HG03457 (cell line): ENCODE measurements at regions not wholly inside any gene's neighbourhood (a gene's known extent, or its start where the extent isn't known, plus 50 kb on each side); places are given as distances from the start of the nearest gene placed in this dataset.
"Not testable (repeated sequence)": the region's sequence is repeated elsewhere in the genome, so short reads cannot be mapped to it uniquely, and the experiment has no call there.

Source experiments
- ATAC-seq: cut with Tn5 transposase; IDR thresholded peaks from one replicate; pipeline ENCODE4 v1.9.1; 2021; ENCODE audit warnings: moderate number of reproducible peaks; ENCODE audit not compliant: unreplicated experiment

DNA sequence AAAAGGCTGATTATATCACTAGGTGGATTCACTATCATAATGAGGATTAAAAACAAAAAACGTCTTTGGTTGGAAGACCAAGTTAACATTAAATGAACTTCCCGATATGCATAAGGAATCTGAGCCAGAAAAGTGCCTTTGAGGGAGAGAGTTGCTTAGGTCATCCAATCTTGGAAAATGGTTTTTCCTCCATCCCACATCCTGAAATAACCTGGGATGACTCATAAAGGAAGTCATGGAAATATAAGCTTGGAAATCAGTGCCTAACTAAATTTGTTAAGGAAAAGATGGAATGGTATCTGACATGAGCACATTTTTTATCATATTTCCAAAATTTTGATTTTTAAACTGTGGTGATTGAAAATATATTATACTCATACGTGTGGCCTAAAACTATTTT lies 66.0 kb downstream of the KBTBD8 start:
- ATAC-seq, result no peak

DNA sequence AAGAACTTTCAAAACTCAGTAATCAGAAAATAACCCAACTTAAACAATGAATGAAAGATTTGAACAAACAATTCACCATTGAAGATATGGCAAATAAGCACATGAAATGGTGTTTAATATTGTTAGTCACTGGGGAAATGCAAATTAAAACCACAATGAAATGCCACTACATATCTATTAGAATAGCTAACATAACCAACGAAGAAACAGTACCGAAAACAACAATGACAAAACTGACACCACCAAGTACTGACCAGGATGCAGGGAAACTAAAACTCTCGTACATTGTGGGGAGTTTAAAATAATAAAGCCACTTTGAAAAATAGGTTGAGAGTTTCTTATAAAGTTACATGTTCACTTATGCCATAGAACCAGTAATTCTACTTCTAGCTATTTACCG lies 69.1 kb downstream of the KBTBD8 start:
- ATAC-seq, result peak; percentile 54

DNA sequence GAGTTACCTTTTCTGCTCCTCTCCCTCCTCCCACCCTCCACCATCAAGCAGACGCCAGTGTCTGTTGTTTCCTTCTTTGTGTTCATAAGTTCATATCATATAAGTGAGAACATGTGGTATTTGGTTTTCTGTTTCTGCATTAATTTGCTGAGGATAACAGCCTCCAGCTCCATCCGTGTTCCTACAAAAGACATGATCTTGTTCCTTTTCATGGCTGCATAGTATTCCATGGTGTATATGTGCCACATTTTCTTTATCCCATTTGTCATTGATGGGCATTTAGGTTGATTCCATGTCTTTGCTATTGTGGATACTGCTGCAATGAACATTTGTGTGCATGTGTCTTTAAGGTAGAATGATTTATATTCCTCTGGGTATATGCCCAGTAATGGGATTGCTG lies 74.5 kb downstream of the KBTBD8 start:
- not testable (repeated sequence) for ATAC-seq

DNA sequence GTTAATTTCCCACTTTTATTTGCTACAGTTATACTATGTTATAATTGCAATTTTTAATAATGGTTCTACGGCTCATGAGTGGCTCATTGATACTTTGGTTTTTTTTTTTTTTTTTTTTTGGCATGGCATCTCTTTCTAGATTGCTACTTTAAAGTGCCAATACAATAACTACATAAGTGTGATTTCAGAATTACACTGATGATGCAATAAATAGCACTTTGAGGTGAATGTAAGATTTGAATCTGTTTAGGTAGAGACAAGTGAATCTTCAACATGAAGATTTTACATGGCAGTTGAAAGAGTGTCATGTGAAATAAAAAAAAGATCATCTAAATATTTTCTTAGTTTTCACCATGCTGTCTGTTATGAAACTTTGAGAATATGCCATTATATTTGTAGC lies 75.7 kb downstream of the KBTBD8 start:
- ATAC-seq, result no peak

DNA sequence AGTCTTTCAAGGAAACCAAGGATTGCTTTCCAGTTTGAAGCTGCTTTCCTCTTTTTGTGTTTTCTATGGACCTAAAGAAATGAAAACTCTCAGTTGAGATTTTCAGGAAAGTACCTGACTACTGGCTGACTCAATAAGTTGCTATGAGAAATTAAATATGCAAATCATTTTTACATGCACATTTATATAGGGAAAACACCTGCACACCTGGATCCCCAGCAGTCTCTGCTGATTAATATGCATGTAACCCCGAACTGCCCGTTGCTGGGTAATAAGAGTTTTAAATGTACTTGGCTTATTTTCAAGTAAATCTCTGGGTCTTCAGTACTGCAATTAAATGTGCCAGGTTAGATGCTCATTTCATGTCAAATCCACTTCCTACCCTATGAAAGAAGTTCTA lies 77.2 kb downstream of the KBTBD8 start:
- ATAC-seq, result no peak

DNA sequence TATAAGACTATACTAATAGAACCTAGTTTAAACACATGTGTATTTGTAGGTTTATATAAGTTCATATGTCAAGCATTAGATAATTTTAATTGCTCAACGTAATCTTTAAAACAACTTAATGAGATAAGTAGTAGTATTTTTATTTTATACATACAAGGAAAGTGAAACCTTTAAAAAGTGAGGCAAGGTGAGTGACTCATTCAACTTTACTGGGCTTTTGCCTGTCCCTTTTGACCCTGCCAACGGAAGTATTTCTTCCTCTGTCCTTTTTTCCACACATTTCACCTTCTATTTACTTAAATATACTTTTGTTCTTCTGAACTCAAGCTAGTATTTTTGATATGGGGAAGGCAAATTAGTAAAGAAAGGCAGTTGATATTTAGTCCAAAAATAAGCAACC lies 78.5 kb downstream of the KBTBD8 start:
- no peak for ATAC-seq

DNA sequence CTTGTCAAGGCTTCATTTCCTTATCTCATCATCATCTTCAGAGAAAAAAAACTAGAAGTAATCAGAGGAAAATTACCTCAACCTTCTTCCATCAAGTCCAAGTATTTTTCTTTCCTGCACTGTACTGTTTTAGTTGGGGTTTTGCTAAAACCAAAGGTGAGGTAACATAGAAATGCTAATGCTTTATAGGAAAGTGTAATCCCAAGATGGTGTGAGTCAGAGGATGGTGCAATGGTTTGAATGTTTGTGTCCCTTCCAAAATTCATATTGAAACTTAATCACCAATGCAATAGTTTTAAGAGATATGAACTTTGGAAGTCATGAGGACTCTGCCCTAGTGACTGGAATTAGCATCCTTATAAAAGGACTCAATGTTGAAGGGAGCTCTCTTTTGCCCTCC lies 79.5 kb downstream of the KBTBD8 start:
- no peak for ATAC-seq

DNA sequence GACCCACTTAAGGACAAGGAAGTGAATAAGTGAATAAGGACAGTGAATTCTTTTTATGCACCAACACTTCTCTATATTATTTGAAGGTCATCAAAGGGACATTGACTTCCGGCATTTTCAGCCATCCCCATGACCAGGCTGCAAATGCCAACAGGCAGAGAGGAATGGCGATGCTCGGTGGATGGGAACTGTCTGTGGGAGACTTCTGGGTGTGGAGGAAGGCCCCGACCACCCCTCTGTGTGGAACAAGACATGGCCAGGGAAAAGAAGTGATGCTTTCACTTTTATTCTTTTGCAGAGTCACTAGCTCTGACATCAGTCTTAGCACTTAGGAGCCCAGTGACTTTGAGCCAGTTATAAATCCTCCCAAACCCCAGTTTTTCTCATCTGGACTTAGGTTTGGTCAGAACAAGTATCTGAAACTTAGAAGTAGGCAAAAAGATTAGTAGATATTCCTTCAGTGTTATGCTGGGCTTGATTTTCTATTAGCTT lies 84.5 kb downstream of the KBTBD8 start:
- no peak for ATAC-seq

DNA sequence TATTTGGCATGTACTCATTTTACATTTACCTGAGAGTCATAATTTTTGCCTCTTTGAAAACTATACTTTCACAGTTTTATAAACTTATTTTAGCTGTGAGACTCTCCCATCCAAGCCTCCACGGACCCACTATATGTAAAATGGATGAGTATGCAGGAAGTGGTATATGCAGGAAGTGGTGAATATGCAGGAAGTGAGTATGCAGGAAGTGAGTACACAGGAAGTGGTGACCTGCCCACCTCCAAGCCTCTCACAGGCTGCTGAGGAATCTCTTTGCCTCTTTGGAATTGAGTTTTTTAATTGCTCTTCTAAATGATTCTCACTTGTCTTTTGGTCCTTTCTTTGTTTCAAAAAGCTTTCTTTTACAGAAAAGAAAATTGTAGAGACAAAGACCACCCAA lies 85.2 kb downstream of the KBTBD8 start:
- no peak for ATAC-seq

DNA sequence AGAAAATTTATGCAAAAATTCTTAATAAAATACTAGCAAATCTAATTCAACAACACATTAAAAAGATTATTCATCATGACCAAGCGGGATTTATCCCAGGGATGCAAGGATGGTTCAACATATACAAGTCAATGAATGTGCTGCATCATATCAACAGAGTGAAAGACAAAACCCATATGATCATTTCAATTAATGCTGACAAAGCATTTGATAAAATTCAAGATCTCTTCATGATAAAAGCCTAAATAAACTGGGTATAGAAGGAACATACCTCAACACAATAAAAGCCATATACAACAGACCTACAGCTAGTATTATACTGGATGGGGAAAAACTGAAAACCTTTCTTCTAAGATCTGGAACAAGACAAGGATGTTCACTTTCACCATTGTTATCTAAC lies 89.7 kb downstream of the KBTBD8 start:
- no peak for ATAC-seq

DNA sequence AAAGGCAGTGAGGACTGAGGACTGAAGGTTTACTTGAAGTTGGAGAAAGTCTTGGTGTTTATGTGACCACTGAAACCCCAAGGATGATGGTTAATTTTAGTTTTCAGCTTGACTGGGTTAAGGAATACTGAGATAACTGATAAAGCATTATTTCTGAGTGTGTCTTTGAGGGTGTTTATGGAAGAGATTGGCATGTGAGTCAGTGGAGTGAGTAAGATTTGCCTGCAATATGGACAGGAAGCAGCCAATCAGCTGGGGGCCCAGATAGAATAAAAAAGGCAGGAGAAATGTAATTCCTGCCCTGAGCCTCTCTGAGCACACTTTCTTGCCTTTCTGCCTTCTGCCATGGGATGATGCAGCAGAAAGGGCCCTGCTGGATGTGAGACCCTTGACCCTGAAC lies 92.4 kb downstream of the KBTBD8 start:
- no peak for ATAC-seq

DNA sequence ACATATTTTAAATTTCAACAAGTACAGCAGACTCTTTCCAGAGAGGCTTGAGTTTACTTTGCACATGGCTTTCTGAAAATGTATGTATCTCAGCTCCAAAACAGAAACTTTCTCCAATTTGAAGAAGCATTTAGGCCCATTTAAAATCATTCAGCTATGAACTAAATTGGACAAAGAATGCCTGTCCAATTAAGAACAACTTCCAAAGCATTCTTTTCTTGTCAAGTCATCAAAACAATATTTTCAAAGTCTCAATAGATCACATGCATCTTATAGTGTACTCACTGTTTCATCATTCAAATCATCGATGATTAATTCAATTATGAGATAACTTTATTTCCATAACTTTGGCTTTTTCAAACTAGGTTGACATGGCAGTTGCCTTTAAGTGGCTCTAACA lies 95.2 kb downstream of the KBTBD8 start:
- ATAC-seq, result no peak

DNA sequence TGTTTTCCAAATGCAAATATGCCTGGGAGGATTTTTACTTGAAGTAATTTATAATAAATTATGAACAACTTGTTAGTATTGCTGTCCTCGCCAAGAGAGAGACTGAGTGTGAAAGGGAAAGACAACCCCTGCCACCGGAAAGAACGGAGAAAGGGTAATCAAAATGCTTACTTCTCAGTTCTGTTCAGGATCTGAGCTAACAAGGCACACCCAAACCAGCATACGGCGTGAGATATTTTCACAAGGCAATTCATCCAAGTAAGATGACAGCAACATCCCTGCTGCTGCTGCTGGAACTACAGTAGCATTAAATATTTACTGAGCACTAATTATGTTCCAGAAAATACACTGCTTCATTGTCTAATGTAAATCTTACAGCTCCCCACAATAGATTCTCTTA lies 96.1 kb downstream of the KBTBD8 start:
- ATAC-seq, result no peak

DNA sequence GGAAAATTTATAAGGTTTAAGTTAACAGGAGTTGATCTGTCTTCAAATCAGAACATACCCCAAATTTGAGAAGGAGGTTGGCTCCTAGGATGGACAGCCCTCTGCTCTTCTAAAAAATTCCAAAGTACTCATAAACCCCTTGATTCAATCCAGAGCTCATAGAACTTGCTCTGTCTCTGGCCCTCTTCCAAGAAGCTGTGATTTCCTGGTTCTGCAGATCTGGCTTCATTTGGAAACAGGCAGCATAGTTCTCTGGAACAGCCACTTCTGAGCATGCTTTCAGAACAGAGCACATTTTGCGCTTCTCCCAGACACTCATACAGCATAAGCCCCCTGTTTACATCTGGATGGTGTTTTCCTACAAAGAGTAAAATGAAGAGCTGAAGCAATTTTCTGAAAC lies 96.7 kb downstream of the KBTBD8 start:
- ATAC-seq, result no peak

DNA sequence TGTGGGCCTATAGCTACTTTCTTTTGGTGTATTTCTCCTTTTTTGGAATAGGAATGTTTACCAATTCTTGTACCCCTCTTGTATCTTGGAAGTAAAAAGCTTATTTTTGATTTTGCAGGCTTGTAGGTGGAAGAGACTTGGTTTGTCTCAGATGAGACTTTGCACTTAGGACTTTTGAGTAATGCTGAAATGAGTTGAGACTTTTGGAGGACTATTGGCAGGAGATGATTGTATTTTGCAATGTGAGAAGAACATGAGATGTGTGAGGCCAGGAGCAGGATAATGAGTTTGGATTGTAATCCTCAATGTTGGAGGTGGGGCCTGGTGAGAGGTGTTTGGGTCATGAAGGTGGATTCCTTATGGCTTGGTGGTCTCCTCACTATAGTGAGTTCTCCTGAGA lies 106.3 kb downstream of the KBTBD8 start:
- ATAC-seq, result no peak

DNA sequence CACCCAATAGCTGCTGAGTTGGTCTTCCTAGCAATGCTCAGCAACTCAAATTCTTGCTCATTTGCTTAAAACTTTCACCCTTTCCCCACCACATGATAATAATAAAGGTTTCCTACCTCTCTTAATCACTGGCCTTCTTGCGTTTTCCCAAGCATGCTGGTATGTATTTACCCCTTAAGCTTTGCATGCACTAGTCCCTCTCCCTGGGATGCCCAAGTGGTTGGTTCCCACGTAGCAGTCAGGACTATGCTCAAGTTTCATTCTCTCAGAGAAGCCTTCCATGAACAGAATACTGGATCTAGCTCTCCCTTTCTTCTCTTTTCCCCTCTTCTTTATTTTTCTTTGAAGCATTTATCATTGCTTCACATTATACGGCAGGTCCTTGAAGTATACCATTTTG lies 108.8 kb downstream of the KBTBD8 start:
- no peak for ATAC-seq

DNA sequence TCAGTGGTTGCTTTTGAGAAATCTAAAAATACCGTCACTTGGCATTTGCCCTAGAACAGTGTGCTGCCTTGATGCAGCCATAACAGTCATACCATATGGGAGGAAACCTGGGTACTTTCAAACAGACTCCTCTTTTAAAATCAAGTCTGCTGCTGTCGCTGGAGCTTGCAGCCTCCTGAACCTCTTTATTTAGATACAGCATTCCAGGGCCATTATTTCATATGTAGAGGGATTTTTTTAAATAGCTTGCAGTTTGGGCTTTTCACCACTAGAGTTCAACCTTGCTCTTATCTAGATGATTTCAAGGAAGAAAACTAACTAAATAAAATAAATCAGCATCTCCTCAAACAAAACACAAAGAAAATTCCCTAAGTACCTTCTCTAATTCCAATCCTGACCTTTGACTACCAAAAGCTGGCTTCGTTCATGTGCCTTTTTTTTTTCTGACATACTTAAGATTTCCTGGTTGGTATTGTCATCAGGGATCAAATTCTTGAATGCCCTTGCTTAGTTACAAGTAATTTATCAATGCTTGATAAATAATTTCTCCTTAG lies 111.6 kb downstream of the KBTBD8 start:
- ATAC-seq, result no peak

DNA sequence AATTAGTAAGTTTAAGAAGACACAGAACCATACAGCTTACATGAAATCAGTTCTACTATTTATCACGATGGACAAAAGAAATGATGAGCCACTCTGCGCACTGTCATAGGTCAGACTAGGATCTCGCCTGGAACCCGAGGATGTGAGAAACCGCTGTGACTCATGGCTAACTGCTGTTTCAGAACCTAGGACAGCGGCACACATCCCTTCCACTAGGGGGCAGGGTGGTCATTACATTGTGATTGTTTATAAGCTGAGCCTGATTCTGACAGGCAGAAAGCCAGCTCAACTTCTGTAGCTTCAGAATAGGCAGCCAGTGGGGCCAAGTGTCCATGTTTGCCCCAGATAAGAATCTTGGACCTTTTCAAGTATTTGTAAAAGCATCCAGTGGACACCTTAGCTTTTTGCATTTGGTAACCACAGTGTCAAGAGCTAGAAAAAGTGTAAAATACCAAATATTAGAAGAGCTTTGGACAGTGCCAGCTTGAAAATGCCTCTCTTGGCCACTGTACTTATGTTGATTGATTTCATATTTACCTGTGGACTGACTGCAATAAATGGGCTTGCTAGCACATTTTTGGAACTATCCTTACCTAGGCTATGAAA lies 115.8 kb downstream of the KBTBD8 start:
- ATAC-seq, result peak; percentile 86

DNA sequence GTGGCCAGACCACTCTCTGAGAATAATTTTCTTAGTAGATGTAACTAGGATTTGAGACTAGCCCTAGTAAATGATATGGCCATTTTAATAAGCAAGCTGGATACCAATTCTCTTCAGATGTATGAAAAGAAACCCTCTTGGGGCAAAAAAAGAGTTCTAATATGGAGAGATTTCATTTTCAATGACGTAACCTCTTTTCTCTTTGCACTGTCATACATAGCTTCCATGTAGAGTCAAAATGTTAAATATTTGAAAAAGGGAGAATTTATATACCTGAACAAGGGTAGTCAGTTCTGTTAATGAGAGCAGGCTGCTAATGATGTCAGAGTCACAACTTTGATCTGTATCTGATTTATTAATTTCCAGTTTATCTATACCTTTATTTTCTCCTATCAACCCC lies 120.0 kb downstream of the KBTBD8 start:
- ATAC-seq, result no peak

DNA sequence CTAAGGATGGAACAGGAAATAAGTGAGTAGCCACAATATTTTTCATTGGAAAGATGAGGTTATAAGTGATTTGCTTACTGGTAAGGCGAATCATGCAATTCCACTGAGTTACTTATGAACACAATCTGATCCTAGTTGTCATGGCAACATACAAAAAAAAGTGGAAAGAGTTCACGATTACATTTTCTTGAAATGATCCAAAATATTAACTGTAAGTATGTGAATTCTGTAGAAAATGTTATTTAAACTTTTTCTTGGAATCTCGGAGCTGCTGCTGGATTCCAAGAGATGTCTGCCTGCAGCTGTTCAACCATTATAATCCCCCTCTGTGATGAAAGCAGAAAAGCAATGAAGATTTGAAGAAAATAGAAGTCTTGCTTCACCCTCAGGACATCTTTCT lies 120.5 kb downstream of the KBTBD8 start:
- no peak for ATAC-seq

DNA sequence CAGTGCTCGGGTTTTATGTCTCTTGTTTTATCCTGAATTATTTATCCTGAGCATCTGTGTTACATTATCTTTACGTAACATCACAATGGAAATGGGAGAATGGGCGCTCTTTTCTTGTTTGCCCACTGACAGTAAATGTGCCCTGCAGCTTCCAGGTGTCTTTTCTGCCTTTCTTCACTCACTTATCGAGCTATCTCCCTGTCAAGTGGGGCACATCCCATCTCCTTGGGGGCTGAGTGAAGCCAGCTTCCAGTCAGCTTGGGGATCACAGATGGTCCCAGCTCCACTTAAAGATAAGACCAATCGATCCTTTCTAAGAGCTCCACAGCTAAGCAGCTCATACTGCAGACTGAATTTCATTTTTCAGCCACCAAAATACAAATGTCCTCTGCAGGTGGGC lies 125.8 kb downstream of the KBTBD8 start:
- no peak for ATAC-seq

DNA sequence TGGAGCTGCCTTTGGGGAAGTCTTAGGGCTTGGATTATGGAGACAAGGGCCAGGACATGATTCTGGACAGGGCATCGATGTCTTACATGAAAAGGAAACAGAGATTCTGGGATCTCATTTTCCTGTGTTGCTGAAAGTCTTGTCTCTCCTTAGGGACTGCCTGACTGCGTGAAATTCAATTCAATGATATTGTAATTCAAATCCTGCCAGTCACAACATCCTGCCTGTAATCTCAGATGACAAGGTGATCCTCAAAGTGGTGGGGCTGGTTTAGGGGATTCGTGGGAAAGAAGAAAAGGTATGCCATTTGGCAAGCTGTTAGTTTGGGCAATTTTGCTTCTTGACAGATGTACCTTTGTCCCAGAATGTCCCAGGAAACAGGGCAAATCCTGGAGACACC lies 129.1 kb downstream of the KBTBD8 start:
- ATAC-seq, result no peak

DNA sequence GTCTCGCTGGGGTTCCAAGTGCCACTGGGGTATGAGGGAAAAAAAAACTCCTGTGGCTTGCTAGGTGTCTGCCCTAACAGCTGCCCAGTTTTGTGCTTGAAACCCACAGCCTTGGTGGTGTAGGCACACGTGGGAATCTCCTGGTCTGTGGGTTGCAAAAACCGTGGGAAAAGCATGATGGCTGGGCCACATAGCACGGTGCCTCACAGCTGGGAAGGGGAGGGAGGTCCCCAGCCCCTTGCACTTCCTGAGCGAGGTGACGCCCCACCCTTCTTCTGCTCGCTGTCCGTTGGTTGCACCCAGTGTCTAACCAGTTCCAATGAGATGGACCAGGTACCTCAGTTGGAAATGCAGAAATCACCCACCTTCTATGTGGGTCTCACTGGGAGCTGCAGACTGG lies 144.3 kb downstream of the KBTBD8 start:
- no peak for ATAC-seq
